NCI-H1436 (cell line): ENCODE measurements at regions not wholly inside any gene's neighbourhood (a gene's known extent, or its start where the extent isn't known, plus 50 kb on each side); places are given as distances from the start of the nearest gene placed in this dataset.

Source experiments
- DNase-seq: peaks from one replicate; lab custom pipeline; 2025; lab: John Stamatoyannopoulos, UW

GRCh38 chr16:79656553-79657115 is 56.1 kb upstream of the MAF start:
- DNase-seq, result peak; percentile 35

DNA sequence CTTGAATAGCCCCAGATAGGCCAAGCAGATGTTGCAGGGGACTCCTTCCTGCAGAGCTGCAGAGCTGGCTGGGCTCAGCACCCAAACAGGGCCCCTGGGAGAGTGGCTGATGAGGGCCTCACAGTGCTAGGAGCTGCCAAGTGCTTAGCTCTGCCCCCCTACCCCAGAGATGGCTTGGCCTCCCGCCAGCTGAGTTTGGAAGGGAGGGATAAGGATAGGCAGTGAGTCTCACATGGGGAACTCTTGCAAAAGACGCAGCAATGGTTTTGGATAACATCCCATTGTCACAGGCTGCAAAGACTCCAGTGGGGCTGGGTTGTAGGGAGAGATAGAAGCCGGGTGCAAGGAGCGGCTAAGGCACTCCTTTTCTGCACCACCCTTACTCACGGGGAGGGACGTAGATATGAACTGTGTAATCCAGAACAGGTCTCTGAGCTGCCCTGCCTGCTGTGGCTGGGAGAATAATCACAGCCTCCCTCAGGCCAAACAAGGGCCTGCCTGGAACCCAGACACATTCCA is 52.9 kb upstream of the MAF start:
- DNase-seq, result peak; percentile 47

GRCh38 chr16:79651363-79651762 is 50.8 kb upstream of the MAF start:
- no peak for DNase-seq
